B cell (primary cell): ENCODE measurements at regions not wholly inside any gene's neighbourhood (a gene's known extent, or its start where the extent isn't known, plus 50 kb on each side); places are given as distances from the start of the nearest gene placed in this dataset.

Experiments used
- ATAC-seq: fragments of 200-7000 bp; cut with Tn5 transposase; one replicate; pipeline ENCODE4 v1.10.0; 2021; ENCODE audit warnings: low read depth, mild to moderate bottlenecking, moderate number of reproducible peaks, moderate library complexity
- CTCF ChIA-PET: fragments of 350-600 bp; sonication (Branson Sonifier 250); formaldehyde crosslinking; loops from one replicate; lab custom pipeline; 2021; ENCODE audit warnings: antibody characterized with exemption, inconsistent platforms; lab: Charles Lee
- POLR2A ChIA-PET: fragments of 350-600 bp; sonication (Branson Sonifier 250); formaldehyde crosslinking; loops from one replicate; lab custom pipeline; 2021; ENCODE audit warnings: antibody characterized with exemption; lab: Charles Lee
- DNase-seq: peaks from one replicate; pipeline ENCODE4 v3.0.0; 2013
- H2AFZ ChIP-seq: 2 replicates; pipeline ENCODE4 v1.6.1; 2012; ENCODE audit warnings: mild to moderate bottlenecking, low read depth, low read length; ENCODE audit not compliant: insufficient read depth, poor library complexity, severe bottlenecking
- H3K27ac ChIP-seq, 2 donors: 1 replicate in 1 of 2; 2 replicates in 1 of 2; pipeline ENCODE4 v1.5.1; 2012 to 2013; ENCODE audit warnings: low read length in 2 of 2, mild to moderate bottlenecking in 2 of 2, moderate library complexity in 1 of 2
- H3K27me3 ChIP-seq, 4 experiments: fragments of 200-600 bp in 1 of 4; sonication (generic) in 1 of 4; replicated peaks in 1 of 4; 1 replicate in 2 of 4; 2 replicates in 2 of 4; pipeline versions ENCODE4 v1.6.1 to v1.7.0; 2013 to 2016; ENCODE audit warnings: low read length in 3 of 4, mild to moderate bottlenecking in 2 of 4, mixed read lengths in 1 of 4, moderate library complexity in 1 of 4; ENCODE audit not compliant: insufficient read depth in 4 of 4, control insufficient read depth in 3 of 4; ENCODE audit errors: control extremely low read depth in 1 of 4
- H3K36me3 ChIP-seq, 2 experiments: replicated peaks in 1 of 2; 1 replicate in 1 of 2; 2 replicates in 1 of 2; pipeline versions ENCODE4 v1.6.1 to v1.7.1; 2013; ENCODE audit warnings: low read length in 1 of 2; ENCODE audit not compliant: insufficient read depth in 2 of 2, control insufficient read depth in 1 of 2; ENCODE audit errors: control extremely low read depth in 1 of 2, extremely low read depth in 1 of 2
- H3K4me1 ChIP-seq, 2 donors: fragments of 200-600 bp in 1 of 2; sonication (generic) in 1 of 2; 1 replicate in 1 of 2; 2 replicates in 1 of 2; pipeline versions ENCODE4 v1.5.1 to v1.6.1; 2013 to 2017; ENCODE audit warnings: low read length in 2 of 2; ENCODE audit not compliant: control insufficient read depth in 2 of 2, insufficient read depth in 2 of 2
- H3K4me2 ChIP-seq: replicated peaks from 2 replicates; pipeline ENCODE3; 2012; ENCODE audit warnings: mild to moderate bottlenecking, low read depth, low read length; ENCODE audit not compliant: poor library complexity, severe bottlenecking
- H3K4me3 ChIP-seq, 5 experiments: fragments of 200-600 bp in 1 of 5; sonication (generic) in 1 of 5; 1 replicate in 3 of 5; 2 replicates in 2 of 5; pipeline versions ENCODE4 v1.5.1 to v1.7.0; 2011 to 2016; ENCODE audit warnings: low read length in 4 of 5, mild to moderate bottlenecking in 4 of 5, low read depth in 2 of 5, control low read depth in 1 of 5, moderate library complexity in 1 of 5; ENCODE audit not compliant: insufficient read depth in 1 of 5; ENCODE audit errors: control extremely low read depth in 1 of 5, extremely low read depth in 1 of 5
- H3K79me2 ChIP-seq: fragments of 200-600 bp; sonication (generic); one replicate; pipeline ENCODE4 v1.6.0; 2016; ENCODE audit warnings: low read length; ENCODE audit not compliant: control insufficient read depth, insufficient read depth
- H3K9ac ChIP-seq: fragments of 200-600 bp; sonication (generic); 2 replicates; pipeline ENCODE4 v1.6.1; 2017; ENCODE audit warnings: mild to moderate bottlenecking, low read length, moderate library complexity
- H3K9me3 ChIP-seq, 3 donors: one replicate each; pipeline versions ENCODE4 v1.6.1 to v1.7.1; 2013; ENCODE audit warnings: low read length in 2 of 3; ENCODE audit not compliant: control insufficient read depth in 2 of 3, insufficient read depth in 1 of 3; ENCODE audit errors: control extremely low read depth in 1 of 3
- H4K20me1 ChIP-seq: 2 replicates; pipeline ENCODE4 v1.6.0; 2012; ENCODE audit warnings: mild to moderate bottlenecking, low read length; ENCODE audit not compliant: insufficient read depth, control insufficient read depth, poor library complexity, severe bottlenecking
- H3K27ac Mint-ChIP-seq: one replicate; pipeline ENCODE4 v1.8.0; 2021; ENCODE audit warnings: mixed read lengths
- H3K27me3 Mint-ChIP-seq: one replicate; pipeline ENCODE4 v1.8.0; 2021; ENCODE audit warnings: mixed read lengths
- H3K4me1 Mint-ChIP-seq: one replicate; pipeline ENCODE4 v1.8.0; 2021; ENCODE audit warnings: mixed read lengths
- H3K4me3 Mint-ChIP-seq: one replicate; pipeline ENCODE4 v1.8.0; 2021; ENCODE audit warnings: mixed read lengths
- H3K9me3 Mint-ChIP-seq: one replicate; pipeline ENCODE4 v1.8.0; 2022; ENCODE audit warnings: mixed read lengths; ENCODE audit not compliant: insufficient read depth
- CTCF ChIP-seq: fragments of 200-600 bp; IDR thresholded peaks from one replicate; pipeline ENCODE4 v1.8.0; 2022; ENCODE audit warnings: antibody characterized with exemption, mild to moderate bottlenecking
- EZH2 ChIP-seq: IDR thresholded peaks from 2 replicates; pipeline ENCODE4 v1.6.1; 2012; ENCODE audit warnings: borderline replicate concordance, low read depth, mild to moderate bottlenecking, moderate library complexity, low read length; ENCODE audit not compliant: insufficient read depth, poor library complexity, severe bottlenecking
- WGBS: methylation state at CpG from one replicate; pipeline ENCODE4 v1.1.5; 2013; ENCODE audit warnings: missing lambda C conversion rate; ENCODE audit not compliant: insufficient coverage; 5-methylcytosine and 5-hydroxymethylcytosine counted together
- intact Hi-C: fragments of 100-400 bp; cut with micrococcal nuclease; formaldehyde crosslinking; loops from one replicate; pipeline ENCODE4 v1.10.0; 2022

GRCh38 chr2:4412637-4413187 lies 709.3 kb downstream of the DCDC2C start:
- no peak for TF ChIP-seq EZH2
- no peak for TF ChIP-seq CTCF
- Histone ChIP-seq H3K9ac (no peak overlapping the region), H3K9me3 (peaks cover 0 to 3% (median 0%) of the 10 kb centered on the region in 3 donors), H3K36me3 (no peaks in the 10 kb centered on the region), H3K4me2 (no peak overlapping the region), H3K4me3 (no peak overlapping the region), H2AFZ (no peak overlapping the region), H3K79me2 (no peaks in the 10 kb centered on the region), H3K27me3 (no peaks in the 10 kb centered on the region), H3K27ac (no peak overlapping the region), H4K20me1 (no peaks in the 10 kb centered on the region), H3K4me1 (no peaks in the 10 kb centered on the region)
- Mint-ChIP-seq H3K27me3 (no peaks in the 10 kb centered on the region), H3K27ac (no peak overlapping the region), H3K9me3 (peaks cover 6% of the 10 kb centered on the region), H3K4me1 (no peaks in the 10 kb centered on the region), H3K4me3 (no peak overlapping the region)
- ChIA-PET CTCF (no interaction called here), POLR2A (no interaction called here)
- no peak for ATAC-seq
- no peak for DNase-seq
- intact Hi-C loops: no loop called here
- 82% methylated on average over 9 of the region's 9 CpGs for WGBS

- no peaks in the 10 kb centered on the region for H3K4me1 ChIP-seq
- no peak overlapping the region for H2AFZ ChIP-seq
- TF ChIP-seq CTCF (no peak), EZH2 (no peak)
- Mint-ChIP-seq H3K4me3 (no peak overlapping the region), H3K27ac (no peak overlapping the region), H3K4me1 (no peaks in the 10 kb centered on the region), H3K27me3 (no peaks in the 10 kb centered on the region), H3K9me3 (peaks cover 6% of the 10 kb centered on the region)
- H3K4me3 ChIP-seq: no peak overlapping the region
- POLR2A ChIA-PET: no interaction called here
- CTCF ChIA-PET: no interaction called here
- intact Hi-C loops: no loop called here
- no peaks in the 10 kb centered on the region for H3K27me3 ChIP-seq
- no CpG with 5 or more reads among the region's 1 CpG for WGBS
- H3K9ac ChIP-seq: no peak overlapping the region
- no peaks in the 10 kb centered on the region for H3K79me2 ChIP-seq
- no peak for DNase-seq
- no peak overlapping the region for H3K27ac ChIP-seq
- no peaks in the 10 kb centered on the region for H4K20me1 ChIP-seq
- ATAC-seq: no peak
- no peaks in the 10 kb centered on the region for H3K36me3 ChIP-seq
- H3K4me2 ChIP-seq: no peak overlapping the region
- peaks cover 0 to 3% (median 0%) of the 10 kb centered on the region in 3 donors for H3K9me3 ChIP-seq
Measured at GRCh38 chr2:4415171-4415570, 711.8 kb downstream of the DCDC2C start.
